ENCODE measurements at regions not wholly inside any gene's neighbourhood (a gene's known extent, or its start where the extent isn't known, plus 50 kb on each side); places are given as distances from the start of the nearest gene placed in this dataset.
"Not testable (repeated sequence)": the region's sequence is repeated elsewhere in the genome, so short reads cannot be mapped to it uniquely, and the experiment has no call there.

DNA sequence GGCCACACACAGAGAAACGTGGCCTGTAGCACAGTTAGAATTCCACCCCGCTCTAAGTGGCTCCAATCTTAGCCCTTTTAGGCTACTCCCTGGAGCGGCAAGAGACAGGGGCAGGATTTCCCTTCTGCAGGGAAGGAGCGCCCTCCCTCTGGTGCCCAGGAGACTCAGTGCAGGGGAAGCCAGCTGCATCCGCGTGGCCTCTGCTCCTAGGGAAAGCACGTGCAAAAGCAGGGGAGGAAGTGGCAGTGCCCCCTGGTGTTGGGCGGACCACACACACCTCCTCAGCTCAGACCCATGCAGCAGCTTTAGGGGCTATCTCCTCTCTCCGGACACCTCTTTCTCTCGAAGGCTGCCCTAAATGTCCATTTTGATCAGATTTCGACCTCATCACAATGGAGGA is 50.0 kb downstream of the SPRING1 start:
- Histone ChIP-seq H3K4me3 (ENCODE audit: low read length) (no peak overlapping the region), H2AFZ (ENCODE audit: low read depth, low read length) (no peak overlapping the region), H3K9me3 (ENCODE audit: low read length) (no peaks in the 10 kb centered on the region), H3K27me3 (ENCODE audit: insufficient read depth, low read length) (peaks cover 5% of the 10 kb centered on the region), H3K36me3 (ENCODE audit: insufficient read depth, low read length) (no peaks in the 10 kb centered on the region), H3K4me1 (ENCODE audit: insufficient read depth, low read length) (peaks cover 7% of the 10 kb centered on the region)

DNA sequence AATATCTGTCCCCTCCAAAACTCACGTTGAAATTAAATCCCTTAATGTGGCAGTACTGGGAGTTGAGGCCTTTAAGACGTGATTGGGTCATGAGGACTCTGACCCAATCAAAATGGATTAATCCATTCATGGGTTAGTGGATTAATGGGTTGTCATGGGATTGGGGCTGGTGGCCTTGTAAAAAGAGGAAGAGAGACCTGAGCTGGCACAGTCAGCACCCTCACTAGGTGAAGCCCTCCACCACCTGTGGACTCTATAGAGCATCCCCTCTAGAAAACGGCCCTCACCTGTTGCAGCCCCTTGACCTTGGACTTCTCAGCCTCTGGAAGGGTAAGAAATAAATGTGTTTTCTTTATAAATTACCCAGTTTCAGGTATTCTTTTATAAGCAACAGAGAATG is 53.0 kb downstream of the SPRING1 start:
- H2AFZ ChIP-seq (ENCODE audit: low read depth, low read length) = no peak overlapping the region
- H3K9me3 ChIP-seq (ENCODE audit: low read length) = no peaks in the 10 kb centered on the region
- H3K36me3 ChIP-seq (ENCODE audit: insufficient read depth, low read length) = no peaks in the 10 kb centered on the region
- no peak overlapping the region for H3K4me3 ChIP-seq (ENCODE audit: low read length)
- peaks cover under 1% of the 10 kb centered on the region for H3K4me1 ChIP-seq (ENCODE audit: insufficient read depth, low read length)
- no peaks in the 10 kb centered on the region for H3K27me3 ChIP-seq (ENCODE audit: insufficient read depth, low read length)

GRCh38 chr12:116677202-116677661 is 60.6 kb downstream of the SPRING1 start:
- H3K9me3 ChIP-seq (ENCODE audit: low read length) = no peaks in the 10 kb centered on the region
- H3K27me3 ChIP-seq (ENCODE audit: insufficient read depth, low read length) = peaks cover 2% of the 10 kb centered on the region
- H3K4me3 ChIP-seq (ENCODE audit: low read length) = no peak overlapping the region
- H3K36me3 ChIP-seq (ENCODE audit: insufficient read depth, low read length) = no peaks in the 10 kb centered on the region
- peaks cover 7% of the 10 kb centered on the region for H3K4me1 ChIP-seq (ENCODE audit: insufficient read depth, low read length)
- H2AFZ ChIP-seq (ENCODE audit: low read depth, low read length) = no peak overlapping the region

GRCh38 chr12:116675339-116676107 is 62.3 kb downstream of the SPRING1 start:
- H3K9me3 ChIP-seq (ENCODE audit: low read length) = no peaks in the 10 kb centered on the region
- H3K4me1 ChIP-seq (ENCODE audit: insufficient read depth, low read length) = peaks cover 7% of the 10 kb centered on the region
- no peak overlapping the region for H2AFZ ChIP-seq (ENCODE audit: low read depth, low read length)
- peaks cover 2% of the 10 kb centered on the region for H3K27me3 ChIP-seq (ENCODE audit: insufficient read depth, low read length)
- H3K4me3 ChIP-seq (ENCODE audit: low read length) = no peak overlapping the region
- H3K36me3 ChIP-seq (ENCODE audit: insufficient read depth, low read length) = no peaks in the 10 kb centered on the region

- H2AFZ ChIP-seq (ENCODE audit: low read depth, low read length) = no peak overlapping the region
- no peaks in the 10 kb centered on the region for H3K9me3 ChIP-seq (ENCODE audit: low read length)
- peaks cover 7% of the 10 kb centered on the region for H3K4me1 ChIP-seq (ENCODE audit: insufficient read depth, low read length)
- no peak overlapping the region for H3K4me3 ChIP-seq (ENCODE audit: low read length)
- peaks cover 2% of the 10 kb centered on the region for H3K27me3 ChIP-seq (ENCODE audit: insufficient read depth, low read length)
- no peaks in the 10 kb centered on the region for H3K36me3 ChIP-seq (ENCODE audit: insufficient read depth, low read length)
Measured at GRCh38 chr12:116674643-116675183, 63.2 kb downstream of the SPRING1 start.

DNA sequence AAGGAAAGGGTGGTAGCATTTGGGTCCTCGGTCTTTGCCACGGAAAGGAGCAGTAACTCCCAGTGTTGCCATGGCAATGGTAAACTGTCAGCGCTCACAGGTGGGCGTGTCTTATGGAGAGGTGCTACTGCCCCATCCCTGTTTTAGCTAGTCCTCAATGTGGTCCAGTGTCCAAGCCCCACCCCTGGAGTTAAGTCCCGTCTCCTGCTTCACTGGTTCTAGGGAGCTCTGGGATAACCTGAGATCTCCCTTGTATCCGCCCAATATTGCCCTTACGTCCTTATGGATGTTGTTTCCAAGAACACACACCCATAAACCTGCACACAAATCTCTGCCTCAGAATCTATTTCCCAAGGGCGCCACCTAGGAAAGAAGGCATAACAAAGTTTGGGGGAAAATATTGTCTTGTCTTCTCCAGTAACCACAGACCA is 64.2 kb downstream of the SPRING1 start:
- H3K4me1 ChIP-seq (ENCODE audit: insufficient read depth, low read length) = peaks cover 7% of the 10 kb centered on the region
- no peaks in the 10 kb centered on the region for H3K36me3 ChIP-seq (ENCODE audit: insufficient read depth, low read length)
- H3K9me3 ChIP-seq (ENCODE audit: low read length) = no peaks in the 10 kb centered on the region
- peaks cover 2% of the 10 kb centered on the region for H3K27me3 ChIP-seq (ENCODE audit: insufficient read depth, low read length)
- no peak overlapping the region for H3K4me3 ChIP-seq (ENCODE audit: low read length)
- no peak overlapping the region for H2AFZ ChIP-seq (ENCODE audit: low read depth, low read length)

DNA sequence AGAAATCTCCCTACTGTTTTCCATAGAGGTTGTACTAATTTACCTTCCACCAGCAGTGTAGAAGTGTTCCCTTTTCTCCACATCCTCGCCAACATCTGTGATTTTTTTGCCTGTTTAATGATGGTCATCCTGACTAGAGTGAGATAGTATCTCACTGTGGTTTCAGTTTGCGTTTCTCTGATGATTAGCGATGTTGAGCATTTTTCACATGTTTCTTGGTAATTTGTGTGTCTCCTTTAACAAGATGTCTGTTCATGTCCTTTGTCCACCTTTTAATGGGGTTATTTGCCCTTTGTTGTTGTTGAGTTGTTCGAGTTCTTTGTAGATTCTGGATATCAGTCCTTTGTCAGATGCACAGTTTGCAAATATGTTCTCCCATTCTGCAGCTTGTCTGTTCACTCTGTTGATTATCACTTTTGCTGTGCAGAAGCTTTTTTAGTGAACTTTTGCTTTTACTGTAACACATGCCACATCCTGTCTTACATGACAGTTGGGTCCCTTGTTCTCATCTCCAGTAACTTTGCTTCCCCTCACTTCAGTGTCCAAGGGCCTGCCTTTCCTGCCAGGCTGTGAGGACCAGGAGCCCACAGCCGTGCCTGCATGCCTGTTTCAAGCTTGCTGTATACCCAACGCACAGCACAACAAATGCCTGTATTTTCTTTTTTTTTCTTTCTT is 64.9 kb downstream of the SPRING1 start:
- peaks cover 7% of the 10 kb centered on the region for H3K4me1 ChIP-seq (ENCODE audit: insufficient read depth, low read length)
- no peaks in the 10 kb centered on the region for H3K36me3 ChIP-seq (ENCODE audit: insufficient read depth, low read length)
- no peaks in the 10 kb centered on the region for H3K9me3 ChIP-seq (ENCODE audit: low read length)
- no peak overlapping the region for H2AFZ ChIP-seq (ENCODE audit: low read depth, low read length)
- H3K4me3 ChIP-seq (ENCODE audit: low read length) = no peak overlapping the region
- peaks cover 2% of the 10 kb centered on the region for H3K27me3 ChIP-seq (ENCODE audit: insufficient read depth, low read length)

DNA sequence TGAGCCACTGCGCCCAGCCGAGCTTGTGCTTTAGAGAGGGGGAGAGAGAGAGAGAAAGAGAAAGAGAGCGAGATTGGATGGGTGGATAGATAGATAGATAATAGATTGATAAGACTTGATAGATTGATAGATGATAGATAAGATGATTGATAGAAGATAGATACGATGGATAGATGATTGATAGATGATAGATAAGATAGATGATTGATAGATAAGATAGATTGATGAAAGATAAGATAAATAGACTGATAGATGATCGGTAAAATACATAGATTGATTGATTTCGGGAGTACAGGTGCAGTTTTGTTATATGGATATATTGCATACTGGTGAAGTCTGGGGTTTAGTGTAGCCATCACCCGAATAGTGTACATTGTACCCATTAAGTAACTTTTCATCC is 65.9 kb downstream of the SPRING1 start:
- H3K9me3 ChIP-seq (ENCODE audit: low read length) = no peaks in the 10 kb centered on the region
- H3K4me1 ChIP-seq (ENCODE audit: insufficient read depth, low read length) = peaks cover 7% of the 10 kb centered on the region
- H3K36me3 ChIP-seq (ENCODE audit: insufficient read depth, low read length) = no peaks in the 10 kb centered on the region
- no peak overlapping the region for H2AFZ ChIP-seq (ENCODE audit: low read depth, low read length)
- H3K4me3 ChIP-seq (ENCODE audit: low read length) = no peak overlapping the region
- peaks cover 2% of the 10 kb centered on the region for H3K27me3 ChIP-seq (ENCODE audit: insufficient read depth, low read length)

DNA sequence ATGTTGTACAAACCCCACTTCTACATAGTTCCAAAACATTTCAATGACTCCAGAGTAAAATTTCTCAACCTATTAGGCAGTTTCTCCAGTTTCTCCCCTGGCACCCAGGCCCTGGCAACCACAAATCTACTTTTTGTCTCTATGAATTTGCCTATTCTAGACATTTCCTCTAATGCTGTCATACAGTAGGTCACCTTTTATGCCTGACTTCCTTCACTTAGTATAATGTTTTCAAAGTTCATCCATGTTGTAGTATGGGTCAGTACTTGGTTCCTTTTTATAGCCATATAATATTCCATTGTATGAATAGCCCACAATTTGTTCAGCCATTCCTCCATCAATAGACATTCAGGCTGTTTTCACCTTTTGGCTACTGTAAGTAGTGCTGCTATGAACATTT is 67.0 kb downstream of the SPRING1 start:
- H3K27me3 ChIP-seq (ENCODE audit: insufficient read depth, low read length) = peaks cover 2% of the 10 kb centered on the region
- no peaks in the 10 kb centered on the region for H3K36me3 ChIP-seq (ENCODE audit: insufficient read depth, low read length)
- H3K4me3 ChIP-seq (ENCODE audit: low read length) = no peak overlapping the region

GRCh38 chr12:116667752-116668151 is 70.1 kb downstream of the SPRING1 start:
- Histone ChIP-seq H3K4me1 (ENCODE audit: insufficient read depth, low read length) (peaks cover 6% of the 10 kb centered on the region), H3K9me3 (ENCODE audit: low read length) (no peaks in the 10 kb centered on the region), H2AFZ (ENCODE audit: low read depth, low read length) (no peak overlapping the region), H3K27me3 (ENCODE audit: insufficient read depth, low read length) (no peaks in the 10 kb centered on the region), H3K36me3 (ENCODE audit: insufficient read depth, low read length) (no peaks in the 10 kb centered on the region), H3K4me3 (ENCODE audit: low read length) (no peak overlapping the region)

More for the DNA sequence above, 67.0 kb downstream of the SPRING1 start:
- Histone ChIP-seq H3K9me3 (ENCODE audit: low read length) (no peaks in the 10 kb centered on the region), H3K4me1 (ENCODE audit: insufficient read depth, low read length) (peaks cover 7% of the 10 kb centered on the region), H2AFZ (ENCODE audit: low read depth, low read length) (no peak overlapping the region)

DNA sequence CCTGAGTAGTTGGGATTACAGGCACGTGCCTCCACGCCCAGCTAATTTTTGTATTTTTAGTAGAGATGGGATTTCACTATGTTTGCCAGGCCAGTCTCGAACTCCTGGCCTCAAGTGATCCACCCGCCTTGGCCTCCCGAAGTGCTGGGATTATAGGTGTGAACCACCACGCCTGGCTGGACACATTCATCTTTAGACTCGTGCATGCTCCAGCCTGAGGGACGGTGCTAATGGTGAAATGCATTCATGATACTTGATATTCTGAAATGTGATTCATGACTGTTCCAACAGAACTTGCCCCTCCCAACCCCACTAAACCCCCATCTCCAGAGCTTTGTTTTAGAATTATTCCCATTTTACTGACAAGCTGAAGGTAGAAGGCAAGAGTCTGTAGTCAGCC is 71.0 kb downstream of the SPRING1 start:
- not testable (repeated sequence) for H3K4me3 ChIP-seq (ENCODE audit: low read length); H3K9me3 ChIP-seq (ENCODE audit: low read length); H3K36me3 ChIP-seq (ENCODE audit: insufficient read depth, low read length); H2AFZ ChIP-seq (ENCODE audit: low read depth, low read length); H3K27me3 ChIP-seq (ENCODE audit: insufficient read depth, low read length)
- H3K4me1 ChIP-seq (ENCODE audit: insufficient read depth, low read length) = peaks cover 10% of the 10 kb centered on the region

GRCh38 chr12:116666305-116666673 is 71.6 kb downstream of the SPRING1 start:
- Histone ChIP-seq H3K4me3 (ENCODE audit: low read length) (no peak overlapping the region), H3K9me3 (ENCODE audit: low read length) (no peaks in the 10 kb centered on the region), H3K36me3 (ENCODE audit: insufficient read depth, low read length) (no peaks in the 10 kb centered on the region), H2AFZ (ENCODE audit: low read depth, low read length) (no peak overlapping the region), H3K27me3 (ENCODE audit: insufficient read depth, low read length) (no peaks in the 10 kb centered on the region), H3K4me1 (ENCODE audit: insufficient read depth, low read length) (peaks cover 10% of the 10 kb centered on the region)

GRCh38 chr12:116665666-116666304 is 72.1 kb downstream of the SPRING1 start:
- Histone ChIP-seq H3K4me1 (ENCODE audit: insufficient read depth, low read length) (peaks cover 10% of the 10 kb centered on the region), H2AFZ (ENCODE audit: low read depth, low read length) (no peak overlapping the region), H3K36me3 (ENCODE audit: insufficient read depth, low read length) (no peaks in the 10 kb centered on the region)

More at GRCh38 chr12:116665666-116666304, 72.1 kb downstream of the SPRING1 start:
- no peak overlapping the region for H3K4me3 ChIP-seq (ENCODE audit: low read length)
- H3K27me3 ChIP-seq (ENCODE audit: insufficient read depth, low read length) = no peaks in the 10 kb centered on the region
- no peaks in the 10 kb centered on the region for H3K9me3 ChIP-seq (ENCODE audit: low read length)

Measured in neuron (in vitro differentiated cells).